BJ (cell line): ENCODE measurements at regions not wholly inside any gene's neighbourhood (a gene's known extent, or its start where the extent isn't known, plus 50 kb on each side); places are given as distances from the start of the nearest gene placed in this dataset.

Experiments used
- CTCF ChIA-PET: fragments of 350-600 bp; formaldehyde crosslinking; extraction: SDS; loops from one replicate; lab custom pipeline; 2021; ENCODE audit warnings: antibody characterized with exemption, inconsistent platforms; lab: Yijun Ruan, JAX
- POLR2A ChIA-PET: fragments of 300-600 bp; sonication (Branson Sonifier 250); formaldehyde crosslinking; extraction: SDS; loops from one replicate; lab custom pipeline; 2021; ENCODE audit warnings: antibody characterized with exemption; lab: Charles Lee
- DNase-seq: peaks from one replicate; pipeline ENCODE4 v3.0.0-alpha.2; 2011; ENCODE audit warnings: low read depth
- H3K27me3 ChIP-seq: 2 replicates; pipeline ENCODE4 v1.6.0; 2011; ENCODE audit warnings: low read length; ENCODE audit not compliant: control insufficient read depth, insufficient read depth
- H3K36me3 ChIP-seq: 2 replicates; pipeline ENCODE4 v1.5.1; 2011; ENCODE audit warnings: low read length; ENCODE audit not compliant: control insufficient read depth, insufficient read depth
- H3K4me3 ChIP-seq: 2 replicates; pipeline ENCODE4 v1.5.1; 2011; ENCODE audit warnings: low read depth, mild to moderate bottlenecking, control low read depth, low read length
- TF ChIP-seq, protein P1 (sequence below): IDR thresholded peaks from 2 replicates; pipeline ENCODE4 v1.5.1; 2011; ENCODE audit warnings: low read depth, mild to moderate bottlenecking, control low read depth, inconsistent platforms, low read length, moderate library complexity; ENCODE audit not compliant: insufficient read depth

DNA sequence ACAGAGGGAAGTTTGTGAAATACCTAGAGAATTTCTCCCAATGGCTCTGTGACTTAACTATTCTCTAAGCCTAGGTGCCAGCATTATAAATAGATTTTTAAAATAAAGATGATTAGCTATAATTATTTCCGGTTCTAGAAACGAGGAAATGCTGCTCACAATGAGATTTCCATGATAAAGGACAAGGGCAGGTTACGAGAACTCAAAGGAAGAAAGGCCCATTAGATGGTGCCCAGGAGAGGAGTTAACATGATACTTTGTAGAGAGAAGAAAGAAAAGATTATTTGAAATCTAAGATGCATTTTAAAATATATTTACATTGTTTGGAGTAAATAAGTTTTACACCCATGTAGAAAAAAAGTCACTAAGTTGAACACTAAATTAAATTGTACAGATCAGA lies 538.3 kb upstream of the PTGER4 start:
- Histone ChIP-seq H3K36me3 (no peaks in the 10 kb centered on the region), H3K4me3 (no peak overlapping the region), H3K27me3 (no peaks in the 10 kb centered on the region)
- ChIA-PET CTCF (no interaction called here), POLR2A (no interaction called here)
- TF ChIP-seq, protein P1, sequence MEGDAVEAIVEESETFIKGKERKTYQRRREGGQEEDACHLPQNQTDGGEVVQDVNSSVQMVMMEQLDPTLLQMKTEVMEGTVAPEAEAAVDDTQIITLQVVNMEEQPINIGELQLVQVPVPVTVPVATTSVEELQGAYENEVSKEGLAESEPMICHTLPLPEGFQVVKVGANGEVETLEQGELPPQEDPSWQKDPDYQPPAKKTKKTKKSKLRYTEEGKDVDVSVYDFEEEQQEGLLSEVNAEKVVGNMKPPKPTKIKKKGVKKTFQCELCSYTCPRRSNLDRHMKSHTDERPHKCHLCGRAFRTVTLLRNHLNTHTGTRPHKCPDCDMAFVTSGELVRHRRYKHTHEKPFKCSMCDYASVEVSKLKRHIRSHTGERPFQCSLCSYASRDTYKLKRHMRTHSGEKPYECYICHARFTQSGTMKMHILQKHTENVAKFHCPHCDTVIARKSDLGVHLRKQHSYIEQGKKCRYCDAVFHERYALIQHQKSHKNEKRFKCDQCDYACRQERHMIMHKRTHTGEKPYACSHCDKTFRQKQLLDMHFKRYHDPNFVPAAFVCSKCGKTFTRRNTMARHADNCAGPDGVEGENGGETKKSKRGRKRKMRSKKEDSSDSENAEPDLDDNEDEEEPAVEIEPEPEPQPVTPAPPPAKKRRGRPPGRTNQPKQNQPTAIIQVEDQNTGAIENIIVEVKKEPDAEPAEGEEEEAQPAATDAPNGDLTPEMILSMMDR = no peak
- DNase-seq = no peak

DNA sequence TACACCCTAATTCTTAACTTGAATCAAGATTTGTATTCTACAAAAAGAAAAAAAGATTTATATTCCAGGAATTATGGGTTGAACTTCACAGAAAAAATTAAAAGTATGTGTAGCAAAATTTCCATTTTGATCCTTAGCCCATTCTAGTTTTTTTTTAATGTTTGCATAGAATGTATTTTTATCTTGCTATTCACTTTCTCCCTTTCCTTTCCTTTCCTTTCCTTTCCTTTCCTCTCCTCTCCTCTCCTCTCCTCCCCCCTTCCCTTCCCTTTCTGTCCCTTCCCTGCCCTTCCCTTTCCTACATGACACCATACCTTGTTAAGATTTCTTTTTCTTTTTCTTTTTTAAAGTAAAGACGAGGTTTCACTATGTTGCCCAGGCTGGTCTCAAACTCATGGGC lies 542.5 kb upstream of the PTGER4 start:
- TF ChIP-seq, protein P1 = no peak
- Histone ChIP-seq H3K36me3 (no peaks in the 10 kb centered on the region), H3K4me3 (no peak overlapping the region), H3K27me3 (no peaks in the 10 kb centered on the region)
- POLR2A ChIA-PET = no interaction called here
- DNase-seq = no peak
- CTCF ChIA-PET = no interaction called here

DNA sequence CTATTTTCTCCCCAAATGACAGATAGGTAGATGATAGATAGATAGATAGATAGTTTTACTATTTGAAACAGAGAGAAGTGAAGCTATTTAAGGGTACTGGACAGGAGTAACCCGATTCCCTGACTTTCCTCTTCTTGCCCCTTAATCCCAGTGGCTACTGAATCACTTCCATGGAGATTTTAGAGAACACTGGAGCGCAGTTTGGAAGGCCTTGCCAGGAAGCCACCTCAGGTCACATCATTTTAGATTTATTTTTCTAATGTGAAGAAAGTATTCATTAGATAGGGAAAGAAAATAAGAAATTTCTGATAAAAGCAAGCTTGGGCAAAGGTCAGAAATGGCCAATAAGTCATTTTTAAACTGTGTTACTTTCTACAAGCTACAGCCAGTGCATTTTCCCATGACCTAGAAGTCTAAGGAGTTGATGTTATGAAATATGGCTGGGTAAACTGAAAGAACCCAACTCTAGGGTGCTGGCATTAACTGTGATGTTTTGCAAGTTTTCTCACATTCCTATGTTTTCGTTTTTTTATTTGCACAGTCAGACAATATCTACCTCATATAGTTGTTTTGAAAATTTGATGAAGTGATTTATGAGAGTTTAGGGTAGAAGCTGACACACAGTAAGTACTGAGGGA lies 544.7 kb upstream of the PTGER4 start:
- TF ChIP-seq, protein P1 = no peak
- H3K4me3 ChIP-seq = no peak overlapping the region
- ChIA-PET CTCF (no interaction called here), POLR2A (no interaction called here)
- H3K27me3 ChIP-seq = no peaks in the 10 kb centered on the region
- H3K36me3 ChIP-seq = no peaks in the 10 kb centered on the region
- no peak for DNase-seq

DNA sequence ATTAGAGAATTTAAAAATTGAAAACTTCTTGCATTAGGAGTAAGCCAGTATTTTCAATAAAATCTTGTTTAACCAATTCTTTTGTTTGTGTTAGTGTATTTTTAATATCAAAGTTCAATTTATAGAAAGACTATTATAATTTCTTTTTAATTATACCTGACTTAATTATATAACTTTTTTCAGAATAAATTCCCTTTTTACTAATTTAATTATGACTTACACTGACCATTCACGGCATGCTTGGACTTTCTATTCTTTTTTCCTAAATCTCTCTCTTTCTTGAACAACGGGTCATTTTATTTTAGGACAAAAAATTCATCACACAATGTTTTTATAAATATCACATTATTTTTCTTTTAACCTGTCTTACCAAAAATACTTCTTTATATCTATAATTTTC lies 555.3 kb upstream of the PTGER4 start:
- TF ChIP-seq, protein P1 = no peak
- no peaks in the 10 kb centered on the region for H3K36me3 ChIP-seq
- H3K4me3 ChIP-seq = no peak overlapping the region
- no peaks in the 10 kb centered on the region for H3K27me3 ChIP-seq
- ChIA-PET CTCF (no interaction called here), POLR2A (no interaction called here)
- no peak for DNase-seq

GRCh38 chr5:40121236-40121635 lies 558.5 kb upstream of the PTGER4 start:
- ChIA-PET POLR2A (no interaction called here), CTCF (interaction anchor here (1.4 kb wide), 1 partner anchor 10 kb away, joined by 4 read pairs; no protein-coding TSS in a partner anchor)
- Histone ChIP-seq H3K4me3 (no peak overlapping the region), H3K36me3 (no peaks in the 10 kb centered on the region), H3K27me3 (no peaks in the 10 kb centered on the region)
- DNase-seq = no peak
- TF ChIP-seq, protein P1 = no peak
